HCT116 (cell line): ENCODE measurements at regions not wholly inside any gene's neighbourhood (a gene's known extent, or its start where the extent isn't known, plus 50 kb on each side); places are given as distances from the start of the nearest gene placed in this dataset.

Experiments used
- ATAC-seq: fragments of 200-7000 bp; cut with Tn5 transposase; 2 replicates; pipeline ENCODE4 v1.9.1; 2020; ENCODE audit warnings: mild to moderate bottlenecking, moderate library complexity
- BruUV-seq: library from RNA; stranded (reverse); fragments of 400-500 nt; replicated peaks from 2 replicates; lab custom pipeline; 2021; lab: Mats Ljungman, UMichigan
- CTCF ChIA-PET: fragments of 300-600 bp; sonication (Branson Sonifier 250); formaldehyde crosslinking; loops from one replicate; lab custom pipeline; 2021; ENCODE audit warnings: antibody characterized with exemption; lab: Charles Lee
- POLR2A ChIA-PET: fragments of 300-600, 350-600 bp; sonication (Branson Sonifier 250); formaldehyde crosslinking; loops from one replicate; lab custom pipeline; 2021; ENCODE audit warnings: antibody characterized with exemption; lab: Charles Lee
- RAD21 ChIA-PET, 2 experiments: fragments of 300-600 bp; sonication (Branson Sonifier 250); formaldehyde crosslinking; loops; one replicate each; lab custom pipeline; 2023; ENCODE audit warnings: low total read pairs in 2 of 2; ENCODE audit not compliant: uncharacterized antibody in 2 of 2, unreplicated experiment in 2 of 2, low non-redundant PET in 1 of 2; lab: Charles Lee
- DNase-seq: peaks from one replicate; pipeline ENCODE4 v3.0.0-alpha.2; 2010; ENCODE audit warnings: low read depth, low spot score
- H2AFZ ChIP-seq: fragments of 200-600 bp; shearing (Covaris generic), sonication (generic); 2 replicates; pipeline ENCODE4 v1.6.1; 2017; ENCODE audit warnings: low read depth, mixed run types, mixed read lengths, antibody characterized with exemption, low read length; ENCODE audit not compliant: poor library complexity, severe bottlenecking
- H3K27ac ChIP-seq: 2 replicates; pipeline ENCODE4 v1.5.1; 2012; ENCODE audit warnings: low read depth, low read length
- H3K27me3 ChIP-seq: fragments of 200-600 bp; sonication (generic); 2 replicates; pipeline ENCODE4 v1.6.1; 2016; ENCODE audit warnings: mixed run types, low read length, mixed read lengths; ENCODE audit not compliant: insufficient read depth
- H3K36me3 ChIP-seq, 2 experiments: fragments of 200-500 bp in 1 of 2; fragments of 200-600 bp in 1 of 2; sonication (Bioruptor generic) in 1 of 2; sonication (generic) in 1 of 2; 2 replicates each; pipeline versions ENCODE4 v1.5.1 to v1.6.1; 2014 to 2016; ENCODE audit warnings: low read length in 2 of 2, inconsistent platforms in 1 of 2, mixed read lengths in 1 of 2, mixed run types in 1 of 2; ENCODE audit not compliant: insufficient read depth in 2 of 2, control insufficient read depth in 1 of 2
- H3K4me1 ChIP-seq, 2 experiments: fragments of 200-600 bp in 1 of 2; sonication (generic) in 1 of 2; 2 replicates each; pipeline versions ENCODE4 v1.5.1 to v1.6.1; 2012 to 2017; ENCODE audit warnings: low read length in 2 of 2, inconsistent platforms in 1 of 2, mild to moderate bottlenecking in 1 of 2, mixed read lengths in 1 of 2, mixed run types in 1 of 2, moderate library complexity in 1 of 2; ENCODE audit not compliant: insufficient read depth in 2 of 2, control insufficient read depth in 1 of 2
- H3K4me2 ChIP-seq: fragments of 200-600 bp; sonication (generic); 2 replicates; pipeline ENCODE4 v1.6.1; 2017; ENCODE audit warnings: mixed run types, low read length, mixed read lengths
- H3K4me3 ChIP-seq, 2 experiments: fragments of 200-600 bp in 1 of 2; sonication (generic) in 1 of 2; replicated peaks in 1 of 2; 2 replicates each; pipeline ENCODE4 v1.5.1; 2011 to 2016; ENCODE audit warnings: low read length in 2 of 2, control low read depth in 1 of 2, low read depth in 1 of 2, mild to moderate bottlenecking in 1 of 2, mixed read lengths in 1 of 2, mixed run types in 1 of 2
- H3K79me2 ChIP-seq: fragments of 200-600 bp; sonication (generic); 2 replicates; pipeline ENCODE4 v1.6.1; 2017; ENCODE audit warnings: mild to moderate bottlenecking, mixed run types, low read length, moderate library complexity, mixed read lengths; ENCODE audit not compliant: insufficient read depth
- H3K9ac ChIP-seq: fragments of 200-600 bp; sonication (generic); 2 replicates; pipeline ENCODE4 v1.6.1; 2016; ENCODE audit warnings: low read length, mixed read lengths
- H3K9me2 ChIP-seq: fragments of 200-600 bp; sonication (generic), shearing (Covaris generic); 2 replicates; pipeline ENCODE4 v1.6.1; 2017; ENCODE audit warnings: mixed run types, mild to moderate bottlenecking, moderate library complexity; ENCODE audit not compliant: insufficient read depth
- H3K9me3 ChIP-seq, 2 experiments: fragments of 200-500 bp in 1 of 2; fragments of 200-600 bp in 1 of 2; sonication (Bioruptor generic) in 1 of 2; sonication (generic) in 1 of 2; 2 replicates each; pipeline ENCODE4 v1.6.1; 2014 to 2017; ENCODE audit warnings: low read length in 2 of 2, mixed read lengths in 2 of 2, inconsistent platforms in 1 of 2, low read depth in 1 of 2, mild to moderate bottlenecking in 1 of 2, mixed run types in 1 of 2, moderate library complexity in 1 of 2; ENCODE audit not compliant: control insufficient read depth in 1 of 2, insufficient read depth in 1 of 2
- H4K20me1 ChIP-seq: fragments of 200-600 bp; sonication (generic), shearing (Covaris generic); 2 replicates; pipeline ENCODE4 v1.6.1; 2017; ENCODE audit warnings: mixed run types, mild to moderate bottlenecking, moderate library complexity; ENCODE audit not compliant: insufficient read depth
- CTCF ChIP-seq, 3 experiments: fragments of 200-600 bp in 1 of 3; sonication (generic) in 1 of 3; IDR thresholded peaks in 2 of 3; conservative IDR thresholded peaks in 1 of 3; 2 replicates each; pipeline ENCODE4 v1.5.1; 2012 to 2017; ENCODE audit warnings: low read depth in 2 of 3, low read length in 2 of 3, antibody characterized with exemption in 1 of 3, borderline replicate concordance in 1 of 3, control low read depth in 1 of 3, mild to moderate bottlenecking in 1 of 3, mixed read lengths in 1 of 3, mixed run types in 1 of 3, moderate library complexity in 1 of 3; ENCODE audit not compliant: insufficient read depth in 1 of 3
- EGR1 ChIP-seq: IDR thresholded peaks from 2 replicates; pipeline ENCODE4 v1.6.1; 2012; ENCODE audit warnings: low read depth
- ELF1 ChIP-seq: IDR thresholded peaks from 2 replicates; pipeline ENCODE4 v1.6.1; 2012; ENCODE audit warnings: low read depth, borderline replicate concordance
- EZH2phosphoT487 ChIP-seq: fragments of 200-600 bp; IDR thresholded peaks from 2 replicates; pipeline ENCODE4 v1.6.1; 2018; ENCODE audit warnings: antibody characterized with exemption, borderline replicate concordance
- FOSL1 ChIP-seq: IDR thresholded peaks from 2 replicates; pipeline ENCODE4 v1.6.1; 2012; ENCODE audit warnings: low read depth
- JUND ChIP-seq: IDR thresholded peaks from 2 replicates; pipeline ENCODE4 v1.6.1; 2012
- POLR2AphosphoS5 ChIP-seq: IDR thresholded peaks from 2 replicates; pipeline ENCODE4 v1.6.1; 2011; ENCODE audit warnings: mild to moderate bottlenecking, low read depth, low read length, moderate library complexity
- RAD21 ChIP-seq: IDR thresholded peaks from 2 replicates; pipeline ENCODE4 v1.6.1; 2012; ENCODE audit warnings: low read depth, mild to moderate bottlenecking
- TCF7L2 ChIP-seq: IDR thresholded peaks from 2 replicates; pipeline ENCODE4 v1.7.0; 2011; ENCODE audit warnings: borderline replicate concordance, inconsistent platforms; ENCODE audit not compliant: insufficient read depth, insufficient read length; ENCODE audit errors: extremely low read depth
- ZBTB33 ChIP-seq: IDR thresholded peaks from 2 replicates; pipeline ENCODE4 v1.6.1; 2011; ENCODE audit warnings: mild to moderate bottlenecking, low read length, moderate library complexity; ENCODE audit not compliant: insufficient replicate concordance; ENCODE audit errors: extremely low read depth
- ZFX ChIP-seq: fragments of 450-650 bp; IDR thresholded peaks from 2 replicates; pipeline ENCODE4 v1.6.1; 2017
- intact Hi-C: fragments of 100-400 bp; cut with micrococcal nuclease; formaldehyde crosslinking; loops from 2 replicates; pipeline ENCODE4 v1.10.0; 2022
- TF ChIP-seq, protein P1 (sequence below): IDR thresholded peaks from 2 replicates; pipeline ENCODE4 v1.6.1; 2012

GRCh38 chrX:10032147-10032546 is 65.0 kb downstream of the CLDN34 start:
- RAD21 ChIA-PET, result no interaction called here
- Histone ChIP-seq H3K36me3 (no peaks in the 10 kb centered on the region), H3K79me2 (no peaks in the 10 kb centered on the region), H3K9me3 (no peaks in the 10 kb centered on the region), H3K4me1 (peaks cover 0 to 8% of the 10 kb centered on the region in 2 experiments; a peak in 1 of 4 replicates), H3K27ac (no peak overlapping the region), H3K9me2 (no peaks in the 10 kb centered on the region), H3K9ac (no peak overlapping the region)
- intact Hi-C loops, result no loop called here
- BruUV-seq, result no TSS peak
- POLR2A ChIA-PET, result no interaction called here
- CTCF ChIA-PET, result no interaction called here
- TF ChIP-seq ZFX (no peak), ZBTB33 (no peak), JUND (no peak), POLR2AphosphoS5 (no peak), FOSL1 (no peak)
- TF ChIP-seq, all 23 proteins: peak for 0
- Histone ChIP-seq H3K27me3 (no peaks in the 10 kb centered on the region), H3K4me2 (no peak overlapping the region), H4K20me1 (no peaks in the 10 kb centered on the region), H3K4me3 (no peak overlapping the region), H2AFZ (no peak overlapping the region)
- ATAC-seq, result no peak
- no peak for DNase-seq

- DNase-seq, result no peak
- Histone ChIP-seq H2AFZ (no peak overlapping the region), H4K20me1 (no peaks in the 10 kb centered on the region), H3K4me3 (no peak overlapping the region), H3K4me2 (no peak overlapping the region), H3K4me1 (peaks cover 0 to 8% of the 10 kb centered on the region in 2 experiments; a peak in 1 of 4 replicates), H3K9ac (no peak overlapping the region), H3K27me3 (no peaks in the 10 kb centered on the region), H3K27ac (no peak overlapping the region), H3K79me2 (no peaks in the 10 kb centered on the region), H3K9me3 (no peaks in the 10 kb centered on the region), H3K36me3 (no peaks in the 10 kb centered on the region), H3K9me2 (no peaks in the 10 kb centered on the region)
- no TSS peak for BruUV-seq
- intact Hi-C loops, result no loop called here
- ATAC-seq, result no peak
- CTCF ChIA-PET, result no interaction called here
- RAD21 ChIA-PET, result no interaction called here
- POLR2A ChIA-PET, result no interaction called here
- TF ChIP-seq ELF1 (no peak), EGR1 (no peak), RAD21 (no peak), POLR2AphosphoS5 (no peak), TCF7L2 (no peak), EZH2phosphoT487 (no peak), ZBTB33 (no peak), FOSL1 (no peak), CTCF (IDR thresholded peaks at IDR 0.05 in 2 of 3, conservative IDR thresholded peaks at IDR 0.05 in 1 of 3; ENCODE audit: borderline replicate concordance in 1 of 3, insufficient read depth in 1 of 3, low read depth in 2 of 3, low read length in 2 of 3) (no peak)
- TF ChIP-seq, protein P1, sequence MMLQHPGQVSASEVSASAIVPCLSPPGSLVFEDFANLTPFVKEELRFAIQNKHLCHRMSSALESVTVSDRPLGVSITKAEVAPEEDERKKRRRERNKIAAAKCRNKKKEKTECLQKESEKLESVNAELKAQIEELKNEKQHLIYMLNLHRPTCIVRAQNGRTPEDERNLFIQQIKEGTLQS, result no peak
Measured at GRCh38 chrX:10033375-10034007, 66.3 kb downstream of the CLDN34 start.
